ENCODE measurements at regions not wholly inside any gene's neighbourhood (a gene's known extent, or its start where the extent isn't known, plus 50 kb on each side); places are given as distances from the start of the nearest gene placed in this dataset.

DNA sequence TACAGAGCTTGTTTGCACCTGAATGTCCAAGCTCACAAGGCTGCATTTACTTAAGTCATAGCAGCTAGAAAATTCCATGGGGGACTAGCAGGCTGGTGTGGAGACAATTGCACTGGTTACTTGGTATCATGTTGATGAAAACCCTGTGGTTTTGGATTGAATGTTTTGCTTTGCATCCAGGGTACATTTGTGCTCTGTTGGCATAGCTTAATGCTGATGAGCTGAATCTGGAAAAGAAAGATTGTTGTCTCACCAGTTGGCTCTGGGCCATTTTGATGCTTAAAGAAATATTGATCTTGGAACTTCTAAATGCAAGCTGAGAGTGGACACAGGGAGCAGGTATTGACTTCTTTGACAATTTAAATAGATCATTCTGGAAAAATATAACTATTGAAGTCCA lies 122.5 kb upstream of the MBL2 start:
- intact Hi-C loops (cut with micrococcal nuclease; ENCODE audit: unreplicated experiment) = no loop called here
- CTCF ChIA-PET = no interaction called here
- H3K27me3 Mint-ChIP-seq (ENCODE audit: unreplicated experiment) = no peaks in the 10 kb centered on the region
- no peak overlapping the region for H3K27ac Mint-ChIP-seq (ENCODE audit: unreplicated experiment)
- peaks cover 11% of the 10 kb centered on the region for H3K4me1 Mint-ChIP-seq (ENCODE audit: low read depth, unreplicated experiment)
- BruUV-seq (replicated peaks) = no TSS peak
- no peak overlapping the region for H3K4me3 Mint-ChIP-seq (ENCODE audit: low read depth, unreplicated experiment)
- H3K36me3 Mint-ChIP-seq (ENCODE audit: insufficient read depth, unreplicated experiment) = no peaks in the 10 kb centered on the region
- H3K9me3 Mint-ChIP-seq (ENCODE audit: low read depth, unreplicated experiment) = no peaks in the 10 kb centered on the region
- no peak for TF ChIP-seq CTCF (IDR thresholded peaks at IDR 0.05; ENCODE audit: unreplicated experiment)
- DNase-seq = no peak

- Mint-ChIP-seq H3K27me3 (ENCODE audit: unreplicated experiment) (peaks cover 7% of the 10 kb centered on the region), H3K36me3 (ENCODE audit: insufficient read depth, unreplicated experiment) (no peaks in the 10 kb centered on the region), H3K4me3 (ENCODE audit: low read depth, unreplicated experiment) (no peak overlapping the region), H3K27ac (ENCODE audit: unreplicated experiment) (no peak overlapping the region), H3K4me1 (ENCODE audit: low read depth, unreplicated experiment) (peaks cover 11% of the 10 kb centered on the region), H3K9me3 (ENCODE audit: low read depth, unreplicated experiment) (no peaks in the 10 kb centered on the region)
- DNase-seq = no peak
- BruUV-seq (replicated peaks) = no TSS peak
- CTCF ChIA-PET = interaction anchor here (1.1 kb wide), 1 partner anchor 79 kb away, joined by 3 read pairs; no protein-coding TSS in a partner anchor
- TF ChIP-seq CTCF (IDR thresholded peaks at IDR 0.05; ENCODE audit: unreplicated experiment) = no peak
- intact Hi-C loops (cut with micrococcal nuclease; ENCODE audit: unreplicated experiment) = no loop called here
These were observed 117.7 kb upstream of the MBL2 start for GRCh38 chr10:52890281-52890680.

GRCh38 chr10:52889611-52890010 lies 117.0 kb upstream of the MBL2 start:
- intact Hi-C loops (cut with micrococcal nuclease; ENCODE audit: unreplicated experiment) = loop anchor here (10.0 kb wide), 1 partner anchor 955 kb away; no protein-coding TSS in a partner anchor
- DNase-seq = no peak
- Mint-ChIP-seq H3K27ac (ENCODE audit: unreplicated experiment) (no peak overlapping the region), H3K9me3 (ENCODE audit: low read depth, unreplicated experiment) (no peaks in the 10 kb centered on the region), H3K36me3 (ENCODE audit: insufficient read depth, unreplicated experiment) (no peaks in the 10 kb centered on the region), H3K4me3 (ENCODE audit: low read depth, unreplicated experiment) (no peak overlapping the region), H3K27me3 (ENCODE audit: unreplicated experiment) (peaks cover 7% of the 10 kb centered on the region), H3K4me1 (ENCODE audit: low read depth, unreplicated experiment) (peaks cover 11% of the 10 kb centered on the region)
- CTCF ChIA-PET = no interaction called here
- BruUV-seq (replicated peaks) = no TSS peak
- no peak for TF ChIP-seq CTCF (IDR thresholded peaks at IDR 0.05; ENCODE audit: unreplicated experiment)

DNA sequence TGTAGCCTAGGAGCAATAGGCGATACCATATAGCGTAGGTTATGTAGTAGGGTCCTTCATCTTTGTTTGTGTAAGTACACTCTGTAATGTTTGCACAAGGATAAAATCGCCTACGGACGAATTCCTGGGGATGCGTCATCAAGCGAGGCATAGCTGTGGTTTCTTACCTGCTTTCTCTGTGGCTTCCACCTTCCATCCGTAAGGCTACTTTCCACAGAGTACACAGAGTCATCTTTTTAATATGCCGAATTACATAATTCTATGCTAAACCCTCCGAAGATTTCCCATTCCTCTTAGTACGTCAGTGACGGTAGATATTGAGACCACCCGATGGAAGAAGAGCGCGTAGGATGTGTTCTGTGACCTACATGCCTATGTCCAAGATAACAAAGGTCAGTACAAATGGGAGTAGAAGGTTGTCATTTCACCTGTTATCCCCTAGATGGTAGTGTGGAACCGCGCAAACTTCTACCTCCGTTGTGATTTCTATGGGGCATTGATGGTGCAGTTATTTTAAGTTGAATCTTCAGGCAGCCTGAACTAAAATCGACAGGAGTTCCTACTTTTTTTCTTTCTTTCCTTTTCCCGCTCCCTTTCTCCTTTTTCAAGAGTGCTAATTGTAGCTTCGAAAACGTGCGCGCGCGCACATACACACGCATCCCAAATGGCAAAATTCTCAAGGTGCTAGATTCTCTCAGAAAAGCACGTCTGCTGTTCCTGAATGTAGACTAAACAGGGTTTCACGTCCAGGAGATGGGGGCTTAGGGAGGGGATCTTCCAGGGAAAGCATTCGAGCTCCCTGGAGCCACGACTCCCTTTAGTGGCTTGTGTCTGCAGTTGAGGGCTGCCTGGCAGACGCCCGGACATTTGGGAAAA lies 111.7 kb upstream of the MBL2 start:
- Mint-ChIP-seq H3K4me1 (ENCODE audit: low read depth, unreplicated experiment) (no peaks in the 10 kb centered on the region), H3K9me3 (ENCODE audit: low read depth, unreplicated experiment) (no peaks in the 10 kb centered on the region), H3K27ac (ENCODE audit: unreplicated experiment) (peak overlapping the region; percentile 70), H3K27me3 (ENCODE audit: unreplicated experiment) (peaks cover 7% of the 10 kb centered on the region), H3K36me3 (ENCODE audit: insufficient read depth, unreplicated experiment) (no peaks in the 10 kb centered on the region), H3K4me3 (ENCODE audit: low read depth, unreplicated experiment) (peak overlapping the region; percentile 63)
- DNase-seq = peak; percentile 82
- BruUV-seq (replicated peaks) = no TSS peak
- CTCF ChIA-PET = interaction anchor here (0.6 to 1.8 kb wide), 2 partner anchors 67 to 68 kb away, joined by 3 to 16 read pairs; no protein-coding TSS in a partner anchor
- intact Hi-C loops (cut with micrococcal nuclease; ENCODE audit: unreplicated experiment) = loop anchor here (1.0 to 10.0 kb wide), 5 partner anchors 65 to 1518 kb away; no protein-coding TSS in a partner anchor
- peak; percentile 75 for TF ChIP-seq CTCF (IDR thresholded peaks at IDR 0.05; ENCODE audit: unreplicated experiment)

Data from Calu3 (cell line).